Natural killer cell treated with Interleukin-12 subunit alpha and Interleukin-12 subunit beta and Interleukin-15 and Interleukin-18, amount 100 ng/mL, for 72 hours (primary cell): ENCODE measurements at regions not wholly inside any gene's neighbourhood (a gene's known extent, or its start where the extent isn't known, plus 50 kb on each side); places are given as distances from the start of the nearest gene placed in this dataset.

Experiments used
- ATAC-seq, 2 donors: fragments of 150-1000 bp; cut with Tn5 transposase in 1 of 2; sonication (Bioruptor Pico), chemical (Tn5 transposase) in 1 of 2; 2 replicates each; pipeline ENCODE4 v1.10.0; 2021
- DNase-seq: peaks from one replicate; pipeline ENCODE4 v3.0.0; 2022; ENCODE audit warnings: low spot score
- H3K27ac Mint-ChIP-seq, 2 donors: 1 replicate in 1 of 2; 2 replicates in 1 of 2; pipeline ENCODE4 v1.8.0; 2022; ENCODE audit warnings: mixed read lengths in 2 of 2, mild to moderate bottlenecking in 1 of 2, moderate library complexity in 1 of 2
- H3K27me3 Mint-ChIP-seq, 2 donors: 1 replicate in 1 of 2; 2 replicates in 1 of 2; pipeline ENCODE4 v1.8.0; 2022; ENCODE audit warnings: mixed read lengths in 2 of 2
- H3K36me3 Mint-ChIP-seq: one replicate; pipeline ENCODE4 v1.8.0; 2022; ENCODE audit warnings: mixed read lengths
- H3K4me1 Mint-ChIP-seq, 2 donors: 1 replicate in 1 of 2; 2 replicates in 1 of 2; pipeline ENCODE4 v1.8.0; 2022; ENCODE audit warnings: low read depth in 2 of 2, mixed read lengths in 2 of 2, mild to moderate bottlenecking in 1 of 2
- H3K4me3 Mint-ChIP-seq: one replicate; pipeline ENCODE4 v1.8.0; 2022; ENCODE audit warnings: mixed read lengths
- H3K9me3 Mint-ChIP-seq: 2 replicates; pipeline ENCODE4 v1.8.0; 2022; ENCODE audit warnings: mixed read lengths

- Mint-ChIP-seq H3K9me3 (peaks cover 3% of the 10 kb centered on the region), H3K4me3 (no peak overlapping the region), H3K27ac (no peak overlapping the region), H3K27me3 (no peaks in the 10 kb centered on the region), H3K4me1 (no peaks in the 10 kb centered on the region), H3K36me3 (no peaks in the 10 kb centered on the region)
- DNase-seq, result no peak
- ATAC-seq, result no peak
Measured at GRCh38 chr4:44869985-44870384, 143.6 kb upstream of the GNPDA2 start.

- Mint-ChIP-seq H3K4me3 (no peak overlapping the region), H3K27me3 (no peaks in the 10 kb centered on the region), H3K9me3 (peaks cover 3% of the 10 kb centered on the region), H3K36me3 (no peaks in the 10 kb centered on the region), H3K4me1 (no peaks in the 10 kb centered on the region), H3K27ac (no peak overlapping the region)
- no peak for ATAC-seq
- DNase-seq, result no peak
Measured at GRCh38 chr4:44869222-44869882, 143.0 kb upstream of the GNPDA2 start.

- H3K4me3 Mint-ChIP-seq, result no peak overlapping the region
Measured at GRCh38 chr4:44861756-44862155, 135.4 kb upstream of the GNPDA2 start.

GRCh38 chr4:44859477-44859876 is 133.1 kb upstream of the GNPDA2 start:
- H3K9me3 Mint-ChIP-seq, result no peaks in the 10 kb centered on the region
- H3K4me3 Mint-ChIP-seq, result no peak overlapping the region
- H3K27me3 Mint-ChIP-seq, result no peaks in the 10 kb centered on the region
- ATAC-seq (no peak), DNase-seq (no peak)
- no peaks in the 10 kb centered on the region for H3K4me1 Mint-ChIP-seq
- H3K27ac Mint-ChIP-seq, result no peak overlapping the region
- H3K36me3 Mint-ChIP-seq, result no peaks in the 10 kb centered on the region

More at GRCh38 chr4:44861756-44862155, 135.4 kb upstream of the GNPDA2 start:
- Mint-ChIP-seq H3K27ac (no peak overlapping the region), H3K36me3 (no peaks in the 10 kb centered on the region), H3K27me3 (no peaks in the 10 kb centered on the region), H3K9me3 (peaks cover under 1% of the 10 kb centered on the region), H3K4me1 (no peaks in the 10 kb centered on the region)
- no peak for DNase-seq
- no peak for ATAC-seq

- ATAC-seq, result no peak
Measured at GRCh38 chr4:44848466-44848865, 122.1 kb upstream of the GNPDA2 start.

GRCh38 chr4:44845993-44846392 is 119.6 kb upstream of the GNPDA2 start:
- H3K36me3 Mint-ChIP-seq, result peaks cover 8% of the 10 kb centered on the region
- no peaks in the 10 kb centered on the region for H3K27me3 Mint-ChIP-seq
- H3K27ac Mint-ChIP-seq, result no peak overlapping the region
- ATAC-seq (no peak), DNase-seq (no peak)
- H3K4me3 Mint-ChIP-seq, result no peak overlapping the region
- H3K9me3 Mint-ChIP-seq, result peaks cover 14% of the 10 kb centered on the region
- no peaks in the 10 kb centered on the region for H3K4me1 Mint-ChIP-seq

More at GRCh38 chr4:44848466-44848865, 122.1 kb upstream of the GNPDA2 start:
- no peak for DNase-seq
- no peak overlapping the region for H3K4me3 Mint-ChIP-seq
- H3K27me3 Mint-ChIP-seq, result no peaks in the 10 kb centered on the region
- H3K36me3 Mint-ChIP-seq, result peaks cover 15% of the 10 kb centered on the region
- no peak overlapping the region for H3K27ac Mint-ChIP-seq
- H3K4me1 Mint-ChIP-seq, result no peaks in the 10 kb centered on the region
- peaks cover 24% of the 10 kb centered on the region for H3K9me3 Mint-ChIP-seq

GRCh38 chr4:44845309-44845708 is 119.0 kb upstream of the GNPDA2 start:
- no peak for ATAC-seq
- no peaks in the 10 kb centered on the region for H3K27me3 Mint-ChIP-seq
- DNase-seq, result no peak
- peaks cover 14% of the 10 kb centered on the region for H3K9me3 Mint-ChIP-seq
- peaks cover 6% of the 10 kb centered on the region for H3K36me3 Mint-ChIP-seq
- H3K4me3 Mint-ChIP-seq, result no peak overlapping the region
- H3K27ac Mint-ChIP-seq, result no peak overlapping the region
- no peaks in the 10 kb centered on the region for H3K4me1 Mint-ChIP-seq

GRCh38 chr4:44842531-44842930 is 116.2 kb upstream of the GNPDA2 start:
- peaks cover 11% of the 10 kb centered on the region for H3K9me3 Mint-ChIP-seq
- no peaks in the 10 kb centered on the region for H3K36me3 Mint-ChIP-seq
- ATAC-seq (no peak), DNase-seq (no peak)
- no peaks in the 10 kb centered on the region for H3K4me1 Mint-ChIP-seq
- no peaks in the 10 kb centered on the region for H3K27me3 Mint-ChIP-seq
- no peak overlapping the region for H3K4me3 Mint-ChIP-seq
- no peak overlapping the region for H3K27ac Mint-ChIP-seq

GRCh38 chr4:44817930-44818329 is 91.6 kb upstream of the GNPDA2 start:
- ATAC-seq, result no peak
- Mint-ChIP-seq H3K27ac (no peak overlapping the region), H3K9me3 (peaks cover 2% of the 10 kb centered on the region), H3K4me3 (no peak overlapping the region), H3K4me1 (no peaks in the 10 kb centered on the region), H3K27me3 (no peaks in the 10 kb centered on the region), H3K36me3 (no peaks in the 10 kb centered on the region)
- DNase-seq, result no peak

- H3K9me3 Mint-ChIP-seq, result no peaks in the 10 kb centered on the region
- no peak overlapping the region for H3K27ac Mint-ChIP-seq
- no peak for ATAC-seq
- H3K36me3 Mint-ChIP-seq, result no peaks in the 10 kb centered on the region
- no peak overlapping the region for H3K4me3 Mint-ChIP-seq
- no peak for DNase-seq
- no peaks in the 10 kb centered on the region for H3K4me1 Mint-ChIP-seq
- no peaks in the 10 kb centered on the region for H3K27me3 Mint-ChIP-seq
Measured at GRCh38 chr4:44806071-44806470, 79.7 kb upstream of the GNPDA2 start.

- ATAC-seq, result no peak
- no peak for DNase-seq
- H3K27me3 Mint-ChIP-seq, result no peaks in the 10 kb centered on the region
- H3K9me3 Mint-ChIP-seq, result no peaks in the 10 kb centered on the region
- no peak overlapping the region for H3K27ac Mint-ChIP-seq
- no peak overlapping the region for H3K4me3 Mint-ChIP-seq
- no peaks in the 10 kb centered on the region for H3K36me3 Mint-ChIP-seq
- no peaks in the 10 kb centered on the region for H3K4me1 Mint-ChIP-seq
Measured at GRCh38 chr4:44804301-44804700, 77.9 kb upstream of the GNPDA2 start.

- no peak overlapping the region for H3K27ac Mint-ChIP-seq
- no peaks in the 10 kb centered on the region for H3K27me3 Mint-ChIP-seq
- DNase-seq, result no peak
- H3K4me3 Mint-ChIP-seq, result no peak overlapping the region
- no peaks in the 10 kb centered on the region for H3K4me1 Mint-ChIP-seq
- H3K9me3 Mint-ChIP-seq, result peaks cover 9% of the 10 kb centered on the region
- H3K36me3 Mint-ChIP-seq, result peaks cover 7% of the 10 kb centered on the region
- ATAC-seq, result no peak
Measured at GRCh38 chr4:44801384-44801783, 75.0 kb upstream of the GNPDA2 start.

GRCh38 chr4:44791831-44792230 is 65.5 kb upstream of the GNPDA2 start:
- ATAC-seq (no peak), DNase-seq (no peak)
- Mint-ChIP-seq H3K36me3 (no peaks in the 10 kb centered on the region), H3K27me3 (no peaks in the 10 kb centered on the region), H3K9me3 (peaks cover 3% of the 10 kb centered on the region), H3K4me1 (no peaks in the 10 kb centered on the region), H3K27ac (no peak overlapping the region), H3K4me3 (no peak overlapping the region)

GRCh38 chr4:44777115-44777514 is 50.8 kb upstream of the GNPDA2 start:
- no peak overlapping the region for H3K27ac Mint-ChIP-seq
- peaks cover 4% of the 10 kb centered on the region for H3K9me3 Mint-ChIP-seq
- H3K27me3 Mint-ChIP-seq, result no peaks in the 10 kb centered on the region
- DNase-seq (no peak), ATAC-seq (no peak)
- no peaks in the 10 kb centered on the region for H3K36me3 Mint-ChIP-seq
- H3K4me3 Mint-ChIP-seq, result no peak overlapping the region
- no peaks in the 10 kb centered on the region for H3K4me1 Mint-ChIP-seq
